ENCODE measurements at regions not wholly inside any gene's neighbourhood (a gene's known extent, or its start where the extent isn't known, plus 50 kb on each side); places are given as distances from the start of the nearest gene placed in this dataset.

- TF ChIP-seq POLR2A (IDR thresholded peaks at IDR 0.05; ENCODE audit: low read length) (no peak), GATA1 (IDR thresholded peaks at IDR 0.05; ENCODE audit: low read depth, low read length) (no peak)
Measured at GRCh38 chr6:18763086-18763485, 375.9 kb downstream of the RNF144B start.
